ENCODE measurements at regions not wholly inside any gene's neighbourhood (a gene's known extent, or its start where the extent isn't known, plus 50 kb on each side); places are given as distances from the start of the nearest gene placed in this dataset.

DNA sequence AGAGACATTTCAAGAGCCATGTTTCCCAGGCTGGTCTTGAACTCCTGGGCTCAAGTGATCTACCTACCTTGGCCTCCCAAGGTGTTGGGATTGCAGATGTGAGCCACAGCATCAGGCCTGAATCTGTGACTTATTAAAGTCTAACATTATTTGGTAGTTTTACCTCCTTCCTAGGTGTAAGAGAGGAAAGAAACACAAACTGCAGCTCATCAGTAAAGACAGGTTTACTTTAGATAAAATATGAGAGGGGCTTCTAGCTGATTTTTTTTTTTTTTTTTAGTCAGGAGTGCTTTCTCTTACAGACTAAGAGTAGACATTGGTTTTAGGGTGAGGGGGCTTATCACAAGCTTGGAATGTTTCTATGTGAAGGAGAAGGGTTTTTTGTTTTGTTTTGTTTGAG, 63.9 kb upstream of the RNU6-1 start:
- intact Hi-C loops (cut with micrococcal nuclease) = no loop called here
- Mint-ChIP-seq H3K36me3 (no peaks in the 10 kb centered on the region), H3K27ac (no peak overlapping the region), H3K27me3 (peaks cover 11 to 16% of the 10 kb centered on the region in 2 donors), H3K4me3 (no peak overlapping the region), H3K4me1 (no peaks in the 10 kb centered on the region), H3K9me3 (peaks cover 0 to 8% (median 2%) of the 10 kb centered on the region in 8 donors)
- H3K4me1 ChIP-seq (ENCODE audit: insufficient read depth, low read length) = no peaks in the 10 kb centered on the region
- H3K9me3 ChIP-seq (ENCODE audit: control insufficient read depth in 1 of 2, low read length in 2 of 2) = no peaks in the 10 kb centered on the region
- no peak overlapping the region for H3K27ac ChIP-seq (ENCODE audit: low read depth, low read length)
- no peaks in the 10 kb centered on the region for H3K36me3 ChIP-seq (ENCODE audit: insufficient read depth, low read length)
- CTCF ChIA-PET (ENCODE audit: partially characterized antibody) = no interaction called here
- POLR2A ChIA-PET (ENCODE audit: partially characterized antibody) = no interaction called here
- no peak overlapping the region for H3K4me3 ChIP-seq (ENCODE audit: low read length in 2 of 2)
- no peak for DNase-seq
- H3K27me3 ChIP-seq (ENCODE audit: insufficient read depth, low read length) = no peaks in the 10 kb centered on the region

DNA sequence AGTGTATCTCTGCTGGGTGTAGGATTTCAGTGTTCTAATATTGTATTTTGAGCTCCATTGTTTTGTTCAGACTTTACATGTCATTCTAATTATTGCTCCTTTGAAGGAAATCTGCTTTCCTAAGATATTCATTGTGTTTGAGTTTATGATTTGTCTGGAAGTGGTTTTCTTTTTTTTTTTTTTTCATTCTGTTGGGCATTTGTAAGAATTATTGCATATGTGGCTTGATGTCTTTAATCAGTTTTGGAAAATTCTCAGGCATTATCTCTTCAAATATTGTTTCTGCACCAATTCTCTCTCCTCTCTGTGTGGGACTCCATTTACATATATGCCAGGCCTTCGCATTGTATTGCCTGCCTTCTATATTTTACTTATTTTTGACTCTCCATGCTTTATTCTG, 65.8 kb upstream of the RNU6-1 start:
- no peak overlapping the region for H3K4me3 ChIP-seq (ENCODE audit: low read length in 2 of 2)
- POLR2A ChIA-PET (ENCODE audit: partially characterized antibody) = no interaction called here
- no peak for DNase-seq
- peaks cover 0 to 9% of the 10 kb centered on the region in 2 donors for H3K9me3 ChIP-seq (ENCODE audit: control insufficient read depth in 1 of 2, low read length in 2 of 2)
- no peak overlapping the region for H3K4me3 Mint-ChIP-seq
- H3K36me3 ChIP-seq (ENCODE audit: insufficient read depth, low read length) = no peaks in the 10 kb centered on the region
- peak overlapping the region in 1 of 7 donors; percentile 73 for H3K27ac Mint-ChIP-seq
- no peaks in the 10 kb centered on the region for H3K4me1 Mint-ChIP-seq
- CTCF ChIA-PET (ENCODE audit: partially characterized antibody) = no interaction called here
- intact Hi-C loops (cut with micrococcal nuclease) = no loop called here
- H3K4me1 ChIP-seq (ENCODE audit: insufficient read depth, low read length) = no peaks in the 10 kb centered on the region
- H3K36me3 Mint-ChIP-seq = peaks cover 0 to 1% of the 10 kb centered on the region in 2 donors
- H3K9me3 Mint-ChIP-seq = peaks cover 7 to 24% (median 15%) of the 10 kb centered on the region in 8 donors
- no peak overlapping the region for H3K27ac ChIP-seq (ENCODE audit: low read depth, low read length)
- H3K27me3 Mint-ChIP-seq = peaks cover 18 to 20% of the 10 kb centered on the region in 2 donors
- no peaks in the 10 kb centered on the region for H3K27me3 ChIP-seq (ENCODE audit: insufficient read depth, low read length)

DNA sequence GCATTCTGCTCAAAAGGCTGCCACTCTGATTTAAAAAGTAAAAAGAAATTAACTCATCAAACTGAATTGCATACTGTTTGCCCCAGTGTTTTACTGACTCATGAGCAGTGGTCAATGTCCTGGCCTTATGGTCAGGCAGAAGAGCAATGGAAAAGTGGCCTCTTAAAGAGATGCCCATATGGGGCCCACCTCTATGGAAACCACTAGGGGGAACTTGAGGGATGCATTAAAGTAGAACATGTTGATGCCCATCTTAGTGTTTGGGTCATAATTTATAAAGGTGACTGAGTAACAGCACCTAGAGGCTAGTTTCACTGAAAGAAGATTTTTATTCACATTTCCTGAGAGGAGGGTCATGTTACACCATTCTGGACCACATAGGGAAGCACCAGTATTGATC, 66.5 kb upstream of the RNU6-1 start:
- H3K4me1 Mint-ChIP-seq = no peaks in the 10 kb centered on the region
- H3K27me3 Mint-ChIP-seq = peaks cover 18 to 20% of the 10 kb centered on the region in 2 donors
- H3K4me3 Mint-ChIP-seq = no peak overlapping the region
- H3K9me3 ChIP-seq (ENCODE audit: control insufficient read depth in 1 of 2, low read length in 2 of 2) = peaks cover 0 to 9% of the 10 kb centered on the region in 2 donors
- intact Hi-C loops (cut with micrococcal nuclease) = no loop called here
- no peak overlapping the region for H3K27ac Mint-ChIP-seq
- no peak overlapping the region for H3K4me3 ChIP-seq (ENCODE audit: low read length in 2 of 2)
- ChIA-PET POLR2A (ENCODE audit: partially characterized antibody) (no interaction called here), CTCF (ENCODE audit: partially characterized antibody) (no interaction called here)
- H3K36me3 Mint-ChIP-seq = peaks cover 0 to 1% of the 10 kb centered on the region in 2 donors
- H3K27ac ChIP-seq (ENCODE audit: low read depth, low read length) = no peak overlapping the region
- peaks cover 7 to 30% (median 20%) of the 10 kb centered on the region in 8 donors for H3K9me3 Mint-ChIP-seq
- no peaks in the 10 kb centered on the region for H3K36me3 ChIP-seq (ENCODE audit: insufficient read depth, low read length)
- no peak for DNase-seq
- H3K4me1 ChIP-seq (ENCODE audit: insufficient read depth, low read length) = no peaks in the 10 kb centered on the region
- H3K27me3 ChIP-seq (ENCODE audit: insufficient read depth, low read length) = no peaks in the 10 kb centered on the region

DNA sequence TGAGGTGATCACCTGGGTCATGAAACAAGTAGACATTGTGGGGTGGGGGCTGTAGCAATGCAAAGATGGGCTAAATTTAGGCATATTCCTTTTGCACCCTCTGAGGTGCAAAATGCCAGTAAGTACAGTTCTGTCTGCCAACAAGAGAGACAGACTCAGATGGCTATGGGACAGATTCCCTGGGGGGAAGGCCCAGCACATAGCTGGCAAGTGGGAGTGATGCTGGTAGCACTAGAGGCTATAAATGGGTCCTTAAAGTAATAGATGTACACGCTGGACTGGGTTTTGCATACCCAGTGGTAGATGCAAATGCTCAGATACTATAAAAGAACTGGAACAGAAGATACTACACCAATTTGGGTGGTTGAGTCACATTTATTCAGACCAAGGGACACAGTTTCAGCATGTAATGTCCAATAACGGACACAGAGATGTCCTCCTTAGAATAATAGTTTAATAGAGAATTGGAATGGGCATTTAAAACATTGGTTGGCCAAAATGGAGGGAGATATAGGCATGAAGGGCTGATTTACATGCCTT, 67.4 kb upstream of the RNU6-1 start:
- H3K36me3 Mint-ChIP-seq = peaks cover 0 to 1% of the 10 kb centered on the region in 2 donors
- Histone ChIP-seq H3K4me3 (ENCODE audit: low read length in 2 of 2) (no peak overlapping the region), H3K36me3 (ENCODE audit: insufficient read depth, low read length) (no peaks in the 10 kb centered on the region), H3K4me1 (ENCODE audit: insufficient read depth, low read length) (no peaks in the 10 kb centered on the region), H3K9me3 (ENCODE audit: control insufficient read depth in 1 of 2, low read length in 2 of 2) (peaks cover 0 to 9% of the 10 kb centered on the region in 2 donors), H3K27ac (ENCODE audit: low read depth, low read length) (no peak overlapping the region), H3K27me3 (ENCODE audit: insufficient read depth, low read length) (no peaks in the 10 kb centered on the region)
- no peak overlapping the region for H3K27ac Mint-ChIP-seq
- intact Hi-C loops (cut with micrococcal nuclease) = no loop called here
- H3K27me3 Mint-ChIP-seq = peaks cover 19 to 20% of the 10 kb centered on the region in 2 donors
- H3K9me3 Mint-ChIP-seq = peaks cover 7 to 32% (median 21%) of the 10 kb centered on the region in 8 donors
- H3K4me3 Mint-ChIP-seq = no peak overlapping the region
- no peak for DNase-seq
- no peaks in the 10 kb centered on the region for H3K4me1 Mint-ChIP-seq
- ChIA-PET CTCF (ENCODE audit: partially characterized antibody) (no interaction called here), POLR2A (ENCODE audit: partially characterized antibody) (no interaction called here)

DNA sequence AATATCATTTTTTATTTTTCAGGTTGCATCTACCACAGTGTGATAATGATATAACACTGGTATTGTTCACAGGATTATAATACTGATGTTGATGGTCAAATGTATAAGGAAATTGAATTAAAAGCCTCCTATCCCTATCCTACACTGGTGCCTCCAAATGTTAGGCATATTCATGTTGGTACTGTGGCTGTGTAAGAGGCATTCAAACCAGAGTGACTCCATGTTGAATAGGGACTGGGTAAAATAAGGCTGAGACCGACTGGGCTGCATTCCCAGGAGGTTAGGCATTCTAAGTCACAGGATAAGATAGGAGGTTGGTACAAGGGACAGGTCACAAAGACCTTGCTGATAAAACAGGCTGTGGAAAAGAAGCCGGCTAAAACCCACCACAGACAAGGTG, 68.9 kb upstream of the RNU6-1 start:
- H3K4me3 ChIP-seq (ENCODE audit: low read length in 2 of 2) = no peak overlapping the region
- H3K9me3 ChIP-seq (ENCODE audit: control insufficient read depth in 1 of 2, low read length in 2 of 2) = peaks cover 0 to 9% of the 10 kb centered on the region in 2 donors
- Mint-ChIP-seq H3K27ac (no peak overlapping the region), H3K27me3 (peaks cover 16 to 22% of the 10 kb centered on the region in 2 donors), H3K9me3 (peaks cover 7 to 32% (median 21%) of the 10 kb centered on the region in 8 donors), H3K4me1 (no peaks in the 10 kb centered on the region), H3K36me3 (peaks cover 0 to 1% of the 10 kb centered on the region in 2 donors), H3K4me3 (no peak overlapping the region)
- no peaks in the 10 kb centered on the region for H3K4me1 ChIP-seq (ENCODE audit: insufficient read depth, low read length)
- no peak overlapping the region for H3K27ac ChIP-seq (ENCODE audit: low read depth, low read length)
- no peaks in the 10 kb centered on the region for H3K36me3 ChIP-seq (ENCODE audit: insufficient read depth, low read length)
- CTCF ChIA-PET (ENCODE audit: partially characterized antibody) = no interaction called here
- no peak for DNase-seq
- H3K27me3 ChIP-seq (ENCODE audit: insufficient read depth, low read length) = no peaks in the 10 kb centered on the region
- intact Hi-C loops (cut with micrococcal nuclease) = no loop called here
- POLR2A ChIA-PET (ENCODE audit: partially characterized antibody) = no interaction called here

DNA sequence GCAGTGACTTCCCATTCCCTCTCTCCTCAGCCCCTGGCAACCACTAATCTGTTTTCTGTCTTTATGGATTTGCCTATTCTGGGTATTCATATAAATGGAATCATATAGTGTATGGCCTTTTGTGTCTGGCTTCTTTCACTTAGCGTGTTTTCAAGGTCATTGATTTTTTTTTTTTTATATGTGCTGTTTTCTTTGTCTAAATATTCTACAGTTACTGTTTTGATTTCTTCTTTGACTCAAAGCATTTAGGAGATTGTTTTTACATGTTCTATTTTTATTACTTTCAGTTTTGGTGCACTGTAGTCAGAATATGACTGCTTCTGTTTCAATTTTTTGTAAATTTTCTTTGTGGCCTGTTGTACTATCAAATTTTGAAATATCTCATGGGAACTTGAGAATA, 71.9 kb upstream of the RNU6-1 start:
- Mint-ChIP-seq H3K9me3 (peaks cover 7 to 35% (median 21%) of the 10 kb centered on the region in 8 donors), H3K27me3 (peaks cover 16 to 21% of the 10 kb centered on the region in 2 donors), H3K4me1 (no peaks in the 10 kb centered on the region), H3K27ac (no peak overlapping the region), H3K36me3 (peaks cover 0 to 1% of the 10 kb centered on the region in 2 donors), H3K4me3 (no peak overlapping the region)
- Histone ChIP-seq H3K9me3 (ENCODE audit: control insufficient read depth in 1 of 2, low read length in 2 of 2) (peaks cover 0 to 9% of the 10 kb centered on the region in 2 donors), H3K27ac (ENCODE audit: low read depth, low read length) (no peak overlapping the region), H3K36me3 (ENCODE audit: insufficient read depth, low read length) (no peaks in the 10 kb centered on the region), H3K4me1 (ENCODE audit: insufficient read depth, low read length) (no peaks in the 10 kb centered on the region), H3K27me3 (ENCODE audit: insufficient read depth, low read length) (no peaks in the 10 kb centered on the region), H3K4me3 (ENCODE audit: low read length in 2 of 2) (no peak overlapping the region)
- DNase-seq = no peak
- CTCF ChIA-PET (ENCODE audit: partially characterized antibody) = no interaction called here
- intact Hi-C loops (cut with micrococcal nuclease) = no loop called here
- POLR2A ChIA-PET (ENCODE audit: partially characterized antibody) = no interaction called here

DNA sequence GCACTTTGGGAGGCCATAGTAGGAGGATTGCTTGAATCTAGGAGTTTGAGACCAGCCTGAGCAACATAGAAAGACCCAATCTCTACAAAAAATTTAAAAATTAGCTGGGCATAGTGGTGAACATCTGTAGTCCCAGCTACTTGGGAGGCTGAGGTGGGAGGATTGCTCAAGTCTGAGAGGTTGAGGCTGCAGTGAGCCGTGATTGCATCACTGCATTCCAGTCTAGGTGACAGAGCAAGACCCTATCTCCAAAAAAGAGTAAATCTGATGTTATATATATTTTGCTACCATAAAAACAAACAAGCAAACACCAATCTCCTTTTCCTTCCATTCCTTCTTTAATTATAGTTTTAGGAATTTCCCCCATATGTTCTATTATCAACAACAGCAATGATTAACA, 74.2 kb upstream of the RNU6-1 start:
- intact Hi-C loops (cut with micrococcal nuclease) = no loop called here
- Histone ChIP-seq H3K4me1 (ENCODE audit: insufficient read depth, low read length) (no peaks in the 10 kb centered on the region), H3K4me3 (ENCODE audit: low read length in 2 of 2) (no peak overlapping the region), H3K9me3 (ENCODE audit: control insufficient read depth in 1 of 2, low read length in 2 of 2) (peaks cover 0 to 9% of the 10 kb centered on the region in 2 donors), H3K27ac (ENCODE audit: low read depth, low read length) (no peak overlapping the region), H3K36me3 (ENCODE audit: insufficient read depth, low read length) (no peaks in the 10 kb centered on the region), H3K27me3 (ENCODE audit: insufficient read depth, low read length) (no peaks in the 10 kb centered on the region)
- DNase-seq = no peak
- H3K4me1 Mint-ChIP-seq = no peaks in the 10 kb centered on the region
- ChIA-PET CTCF (ENCODE audit: partially characterized antibody) (no interaction called here), POLR2A (ENCODE audit: partially characterized antibody) (no interaction called here)
- H3K36me3 Mint-ChIP-seq = peaks cover 0 to 1% of the 10 kb centered on the region in 2 donors
- H3K27ac Mint-ChIP-seq = no peak overlapping the region
- no peak overlapping the region for H3K4me3 Mint-ChIP-seq
- H3K27me3 Mint-ChIP-seq = peaks cover 6 to 11% of the 10 kb centered on the region in 2 donors
- peaks cover 6 to 33% (median 17%) of the 10 kb centered on the region in 8 donors for H3K9me3 Mint-ChIP-seq
